Left colon (tissue), 2 donors: ENCODE measurements at regions not wholly inside any gene's neighbourhood (a gene's known extent, or its start where the extent isn't known, plus 50 kb on each side); places are given as distances from the start of the nearest gene placed in this dataset.

Experiments
- ATAC-seq: fragments of 200-7000 bp; cut with Tn5 transposase; one replicate; pipeline ENCODE4 v1.9.1; 2020; ENCODE audit warnings: mild to moderate bottlenecking, moderate library complexity
- DNase-seq, 2 donors: peaks; one replicate each; pipeline ENCODE4 v3.0.0-alpha.2; 2020
- intact Hi-C, 2 donors: fragments of 100-400 bp; cut with DNase I in 1 of 2; cut with micrococcal nuclease in 1 of 2; formaldehyde crosslinking; loops; one replicate each; pipeline versions ENCODE4 v1.11.2 to v1.14.0; 2022; cut with DNase I, micrococcal nuclease
- donor health status: DM: no; HTN: no; CAD: no.
- donor health status: DM: yes; HTN: yes; CAD: no.

GRCh38 chr7:156140447-156140846 lies 328.2 kb upstream of the SHH start:
- ATAC-seq (no peak), DNase-seq (no peak)
- intact Hi-C loops = no loop called here

GRCh38 chr7:156139633-156140032 lies 327.4 kb upstream of the SHH start:
- no peak for DNase-seq
- intact Hi-C loops = no loop called here
- no peak for ATAC-seq

- intact Hi-C loops = no loop called here
- ATAC-seq (no peak), DNase-seq (no peak)
Measured at GRCh38 chr7:156139112-156139511, 326.8 kb upstream of the SHH start.

- intact Hi-C loops = no loop called here
- no peak for ATAC-seq
- DNase-seq = no peak
Measured at GRCh38 chr7:156131881-156132280, 319.6 kb upstream of the SHH start.

- intact Hi-C loops = no loop called here
- ATAC-seq (no peak), DNase-seq (no peak)
Measured at GRCh38 chr7:156129522-156129921, 317.3 kb upstream of the SHH start.

GRCh38 chr7:156128496-156128895 lies 316.2 kb upstream of the SHH start:
- no peak for ATAC-seq
- DNase-seq = no peak
- intact Hi-C loops = no loop called here

GRCh38 chr7:156127166-156128134 lies 315.2 kb upstream of the SHH start:
- intact Hi-C loops = no loop called here
- DNase-seq (no peak), ATAC-seq (no peak)

GRCh38 chr7:156125841-156126730 lies 313.8 kb upstream of the SHH start:
- DNase-seq (no peak), ATAC-seq (no peak)
- intact Hi-C loops = no loop called here

- intact Hi-C loops = no loop called here
- no peak for ATAC-seq
- no peak for DNase-seq
Measured at GRCh38 chr7:156124356-156124755, 312.1 kb upstream of the SHH start.

- ATAC-seq = no peak
- DNase-seq = no peak
- intact Hi-C loops = no loop called here
Measured at GRCh38 chr7:156123362-156123761, 311.1 kb upstream of the SHH start.

GRCh38 chr7:156122752-156123354 lies 310.6 kb upstream of the SHH start:
- intact Hi-C loops = no loop called here
- no peak for ATAC-seq

GRCh38 chr7:156121956-156122355 lies 309.7 kb upstream of the SHH start:
- no peak for ATAC-seq
- DNase-seq = no peak
- intact Hi-C loops = no loop called here

More at GRCh38 chr7:156122752-156123354, 310.6 kb upstream of the SHH start:
- DNase-seq = no peak

- intact Hi-C loops = no loop called here
- DNase-seq (no peak), ATAC-seq (no peak)
Measured at GRCh38 chr7:156121434-156121833, 309.2 kb upstream of the SHH start.

- ATAC-seq = no peak
- intact Hi-C loops = no loop called here
Measured at GRCh38 chr7:156120552-156120951, 308.3 kb upstream of the SHH start.

GRCh38 chr7:156119771-156120170 lies 307.5 kb upstream of the SHH start:
- no peak for ATAC-seq
- no peak for DNase-seq
- intact Hi-C loops = no loop called here

More at GRCh38 chr7:156120552-156120951, 308.3 kb upstream of the SHH start:
- no peak for DNase-seq

- DNase-seq = no peak
- intact Hi-C loops = no loop called here
Measured at GRCh38 chr7:156118248-156118645, 306.0 kb upstream of the SHH start.

GRCh38 chr7:156117542-156118247 lies 305.4 kb upstream of the SHH start:
- ATAC-seq (no peak), DNase-seq (no peak)
- intact Hi-C loops = no loop called here

More at GRCh38 chr7:156118248-156118645, 306.0 kb upstream of the SHH start:
- ATAC-seq = no peak

GRCh38 chr7:156116514-156117215 lies 304.4 kb upstream of the SHH start:
- no peak for ATAC-seq
- DNase-seq = no peak
- intact Hi-C loops = no loop called here
